ENCODE measurements at regions not wholly inside any gene's neighbourhood (a gene's known extent, or its start where the extent isn't known, plus 50 kb on each side); places are given as distances from the start of the nearest gene placed in this dataset.

- Histone ChIP-seq H3K79me2 (ENCODE audit: insufficient read depth) (no peaks in the 10 kb centered on the region), H3K9me3 (ENCODE audit: low read depth) (no peaks in the 10 kb centered on the region), H3K4me2 (ENCODE audit: unreplicated experiment) (no peak overlapping the region), H3K27ac (no peak overlapping the region), H2AFZ (no peak overlapping the region), H3K4me3 (no peak overlapping the region), H3K9ac (no peak overlapping the region), H3K9me2 (ENCODE audit: insufficient read depth) (no peaks in the 10 kb centered on the region), H3F3A (ENCODE audit: insufficient read depth) (no peaks in the 10 kb centered on the region), H3K27me3 (replicated peaks; ENCODE audit: insufficient read depth) (peaks cover 36% of the 10 kb centered on the region), H3K4me1 (ENCODE audit: insufficient read depth) (no peaks in the 10 kb centered on the region), H4K20me1 (ENCODE audit: insufficient read depth) (no peaks in the 10 kb centered on the region), H3K36me3 (ENCODE audit: low read depth) (no peaks in the 10 kb centered on the region)
- no peak for DNase-seq
- in situ Hi-C loops (cut with MboI) = no loop called here
- 49 to 58% methylated on average over 2 of the region's 2 CpGs for WGBS, 2 experiments (ENCODE audit: low coverage in 1 of 2, low lambda C conversion rate in 2 of 2, missing lambda C conversion rate in 2 of 2)
- no peak for TF ChIP-seq EZH2phosphoT487 (IDR thresholded peaks at IDR 0.05; ENCODE audit: insufficient read depth, low read depth)
- no peak for TF ChIP-seq EZH2 (IDR thresholded peaks at IDR 0.05; ENCODE audit: insufficient read depth, poor library complexity, severe bottlenecking)
Observed at GRCh38 chr5:171700318-171700912, 85.2 kb upstream of the SMIM23 start.

GRCh38 chr5:171701100-171701541 is 84.5 kb upstream of the SMIM23 start:
- in situ Hi-C loops (cut with MboI) = no loop called here
- Histone ChIP-seq H3K4me1 (ENCODE audit: insufficient read depth) (no peaks in the 10 kb centered on the region), H3K9ac (no peak overlapping the region), H3F3A (ENCODE audit: insufficient read depth) (no peaks in the 10 kb centered on the region), H3K4me3 (no peak overlapping the region), H3K27me3 (replicated peaks; ENCODE audit: insufficient read depth) (peaks cover 36% of the 10 kb centered on the region), H3K79me2 (ENCODE audit: insufficient read depth) (no peaks in the 10 kb centered on the region), H2AFZ (no peak overlapping the region), H3K27ac (no peak overlapping the region), H4K20me1 (ENCODE audit: insufficient read depth) (no peaks in the 10 kb centered on the region), H3K36me3 (ENCODE audit: low read depth) (no peaks in the 10 kb centered on the region), H3K9me3 (ENCODE audit: low read depth) (no peaks in the 10 kb centered on the region), H3K9me2 (ENCODE audit: insufficient read depth) (no peaks in the 10 kb centered on the region), H3K4me2 (ENCODE audit: unreplicated experiment) (no peak overlapping the region)
- no peak for DNase-seq
- 78 to 82% methylated on average over 10 of the region's 10 CpGs for WGBS, 2 experiments (ENCODE audit: low coverage in 1 of 2, low lambda C conversion rate in 2 of 2, missing lambda C conversion rate in 2 of 2)
- TF ChIP-seq EZH2 (IDR thresholded peaks at IDR 0.05; ENCODE audit: insufficient read depth, poor library complexity, severe bottlenecking) = no peak

GRCh38 chr5:171702135-171702770 is 83.4 kb upstream of the SMIM23 start:
- Histone ChIP-seq H4K20me1 (ENCODE audit: insufficient read depth) (no peaks in the 10 kb centered on the region), H3K4me1 (ENCODE audit: insufficient read depth) (no peaks in the 10 kb centered on the region), H3K4me3 (no peak overlapping the region), H3K36me3 (ENCODE audit: low read depth) (no peaks in the 10 kb centered on the region), H3K79me2 (ENCODE audit: insufficient read depth) (no peaks in the 10 kb centered on the region), H2AFZ (no peak overlapping the region), H3K4me2 (ENCODE audit: unreplicated experiment) (no peak overlapping the region), H3K9me2 (ENCODE audit: insufficient read depth) (no peaks in the 10 kb centered on the region), H3F3A (ENCODE audit: insufficient read depth) (no peaks in the 10 kb centered on the region), H3K27me3 (replicated peaks; ENCODE audit: insufficient read depth) (peaks cover 36% of the 10 kb centered on the region), H3K9ac (no peak overlapping the region), H3K9me3 (ENCODE audit: low read depth) (no peaks in the 10 kb centered on the region), H3K27ac (no peak overlapping the region)
- no peak for DNase-seq
- 63 to 65% methylated on average over 13 of the region's 13 CpGs for WGBS, 2 experiments (ENCODE audit: low coverage in 1 of 2, low lambda C conversion rate in 2 of 2, missing lambda C conversion rate in 2 of 2)
- TF ChIP-seq EZH2 (IDR thresholded peaks at IDR 0.05; ENCODE audit: insufficient read depth, poor library complexity, severe bottlenecking) (no peak), EZH2phosphoT487 (IDR thresholded peaks at IDR 0.05; ENCODE audit: insufficient read depth, low read depth) (no peak)
- in situ Hi-C loops (cut with MboI) = no loop called here

GRCh38 chr5:171703146-171703545 is 82.5 kb upstream of the SMIM23 start:
- peaks cover 36% of the 10 kb centered on the region for H3K27me3 ChIP-seq (replicated peaks; ENCODE audit: insufficient read depth)
- DNase-seq = no peak
- no peaks in the 10 kb centered on the region for H4K20me1 ChIP-seq (ENCODE audit: insufficient read depth)
- no peak overlapping the region for H3K4me3 ChIP-seq
- no peaks in the 10 kb centered on the region for H3K9me2 ChIP-seq (ENCODE audit: insufficient read depth)
- no peak overlapping the region for H3K4me2 ChIP-seq (ENCODE audit: unreplicated experiment)
- in situ Hi-C loops (cut with MboI) = no loop called here
- 56 to 59% methylated on average over 10 to 11 of the region's 11 CpGs for WGBS, 2 experiments (ENCODE audit: low coverage in 1 of 2, low lambda C conversion rate in 2 of 2, missing lambda C conversion rate in 2 of 2)
- H3K36me3 ChIP-seq (ENCODE audit: low read depth) = no peaks in the 10 kb centered on the region
- no peaks in the 10 kb centered on the region for H3K9me3 ChIP-seq (ENCODE audit: low read depth)
- no peak overlapping the region for H2AFZ ChIP-seq
- no peak overlapping the region for H3K9ac ChIP-seq
- H3F3A ChIP-seq (ENCODE audit: insufficient read depth) = no peaks in the 10 kb centered on the region
- H3K27ac ChIP-seq = no peak overlapping the region
- H3K79me2 ChIP-seq (ENCODE audit: insufficient read depth) = no peaks in the 10 kb centered on the region
- no peak for TF ChIP-seq EZH2 (IDR thresholded peaks at IDR 0.05; ENCODE audit: insufficient read depth, poor library complexity, severe bottlenecking)
- TF ChIP-seq EZH2phosphoT487 (IDR thresholded peaks at IDR 0.05; ENCODE audit: insufficient read depth, low read depth) = no peak
- H3K4me1 ChIP-seq (ENCODE audit: insufficient read depth) = no peaks in the 10 kb centered on the region

All from GM23248 (cell line).